ENCODE measurements at regions not wholly inside any gene's neighbourhood (a gene's known extent, or its start where the extent isn't known, plus 50 kb on each side); places are given as distances from the start of the nearest gene placed in this dataset.
A peak's percentile ranks its signal among the peaks of the same experiment; 100 is the strongest.

DNA sequence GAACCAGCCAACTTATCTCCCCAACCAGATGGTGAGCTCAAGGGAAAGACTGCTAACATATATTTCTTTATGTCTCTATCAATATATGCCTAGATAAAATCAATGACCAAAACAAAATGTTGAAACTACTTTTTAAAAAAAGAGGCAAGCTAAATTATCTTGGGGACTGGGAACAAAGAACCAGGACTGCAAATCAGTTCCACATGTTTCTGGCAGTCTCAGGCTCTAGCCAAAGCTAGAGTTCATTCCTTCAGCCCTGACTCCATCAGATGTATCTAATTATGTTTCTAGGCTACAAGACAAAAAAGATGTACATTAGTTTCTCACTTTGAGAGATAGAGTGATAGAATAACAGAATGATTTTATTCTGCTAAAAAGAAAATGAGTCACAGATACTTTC lies 1290.3 kb upstream of the SORCS1 start:
- DNase-seq, result no peak

DNA sequence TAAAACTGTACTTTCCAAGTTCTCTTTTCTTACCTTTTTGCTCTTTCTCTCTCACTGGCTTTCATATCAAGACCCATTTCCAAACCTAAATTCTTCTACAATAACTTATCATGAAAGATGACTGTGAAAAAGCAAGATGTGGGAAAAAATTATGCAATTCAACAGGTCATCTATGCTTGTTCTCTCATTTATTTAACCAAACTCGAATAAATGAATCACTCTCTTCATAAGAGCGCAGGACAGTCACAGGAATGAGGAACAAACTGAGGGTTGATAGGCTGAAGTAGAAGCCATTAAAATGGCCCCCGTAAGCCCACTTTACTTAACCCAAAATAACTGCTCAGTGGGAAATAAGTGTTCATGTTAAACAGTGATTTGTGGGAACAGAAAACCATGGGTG lies 1289.7 kb upstream of the SORCS1 start:
- no peak for DNase-seq

GRCh38 chr10:108453166-108453565 lies 1288.7 kb upstream of the SORCS1 start:
- no peak for DNase-seq

- no peak for DNase-seq
Observed at GRCh38 chr10:108452533-108452932, 1288.0 kb upstream of the SORCS1 start.

DNA sequence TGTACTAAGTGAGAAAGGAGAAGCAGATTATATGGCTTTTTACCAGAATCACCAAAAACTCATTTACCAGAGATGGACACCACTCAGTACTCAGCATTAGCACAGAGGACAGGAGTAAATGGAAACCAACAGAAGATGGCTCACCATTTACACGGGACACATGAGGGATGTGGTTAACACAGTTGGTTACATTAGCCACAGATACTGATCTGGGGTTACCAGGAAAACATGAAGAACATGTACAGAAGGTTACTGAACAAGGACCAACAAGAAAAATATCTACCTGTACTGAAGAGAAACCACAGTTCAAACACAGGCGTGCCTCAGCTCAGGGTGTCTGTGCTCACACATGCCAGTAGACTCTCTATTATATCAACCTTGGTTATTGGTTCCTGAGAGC lies 1285.8 kb upstream of the SORCS1 start:
- DNase-seq, result no peak

GRCh38 chr10:108445746-108446145 lies 1281.2 kb upstream of the SORCS1 start:
- no peak for DNase-seq

DNA sequence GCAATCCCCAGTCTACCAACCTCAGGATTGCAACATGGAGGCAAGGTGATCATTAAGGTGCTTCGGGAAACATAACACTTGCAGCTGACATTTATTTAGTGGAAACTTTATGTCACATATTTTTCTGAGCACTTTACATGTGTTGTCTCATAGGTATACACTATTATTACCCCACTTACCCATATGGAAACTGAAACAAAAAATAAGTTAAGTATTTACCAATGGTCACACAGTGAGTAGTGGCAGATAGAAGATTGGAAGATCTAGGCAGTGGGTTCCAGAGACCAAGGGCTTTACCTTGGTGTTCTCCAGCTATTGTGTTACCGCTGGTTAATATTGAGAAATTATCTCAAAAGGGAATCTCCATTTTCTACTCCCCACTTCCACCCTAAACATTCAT lies 1279.1 kb upstream of the SORCS1 start:
- DNase-seq, result no peak

DNA sequence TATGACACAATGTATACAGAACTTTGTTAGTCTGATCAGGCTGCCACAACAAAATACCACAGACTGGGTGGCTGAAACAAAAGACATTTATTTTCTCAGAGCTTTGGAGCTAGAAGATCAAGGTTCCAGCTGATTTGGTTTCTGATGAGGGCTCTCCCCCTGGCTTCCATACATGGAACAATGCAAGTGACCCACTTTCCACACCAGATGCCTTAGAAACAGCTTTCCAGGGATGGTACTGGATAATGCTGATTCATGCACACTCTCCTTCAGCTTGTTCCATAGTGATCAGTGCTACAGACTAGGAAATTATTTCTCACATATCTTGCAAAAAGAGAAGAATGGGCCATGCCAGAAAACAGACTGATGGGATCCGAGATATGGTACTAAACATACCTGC lies 1274.9 kb upstream of the SORCS1 start:
- no peak for DNase-seq

- DNase-seq, result no peak
Observed at GRCh38 chr10:108436096-108436495, 1271.6 kb upstream of the SORCS1 start.

DNA sequence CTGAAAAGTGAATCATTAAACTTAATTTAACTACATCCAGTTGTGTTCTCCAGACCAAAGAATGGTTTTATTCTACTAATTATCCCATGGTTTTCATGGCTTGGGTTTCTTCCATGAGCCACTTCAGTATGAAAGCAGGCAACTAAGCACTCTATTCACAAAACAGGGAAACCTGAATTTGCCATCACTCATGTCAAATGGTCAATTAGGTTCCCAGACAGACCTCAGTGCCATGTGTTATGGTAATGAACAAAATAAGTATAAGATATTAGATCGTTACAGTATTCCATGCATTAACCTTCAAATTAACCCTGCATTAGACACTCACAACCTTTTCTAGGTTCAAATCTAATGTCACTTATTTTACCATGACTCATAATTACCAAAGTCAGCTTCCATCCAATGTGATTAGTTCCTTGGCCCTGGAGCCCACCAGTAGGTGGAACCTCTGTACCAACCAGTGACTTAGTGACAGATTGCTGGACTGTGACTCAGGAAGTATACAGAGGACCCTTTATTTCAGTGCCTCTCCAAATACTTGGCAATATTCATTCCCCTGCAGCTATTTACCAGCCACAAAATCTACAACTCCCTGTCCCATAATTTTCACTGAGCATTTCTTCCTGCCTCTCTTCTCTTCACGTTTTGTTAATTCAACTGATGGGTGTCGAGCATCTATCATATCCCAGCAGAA lies 1270.2 kb upstream of the SORCS1 start:
- DNase-seq, result no peak

- no peak for DNase-seq
Observed at GRCh38 chr10:108427146-108427545, 1262.6 kb upstream of the SORCS1 start.

DNA sequence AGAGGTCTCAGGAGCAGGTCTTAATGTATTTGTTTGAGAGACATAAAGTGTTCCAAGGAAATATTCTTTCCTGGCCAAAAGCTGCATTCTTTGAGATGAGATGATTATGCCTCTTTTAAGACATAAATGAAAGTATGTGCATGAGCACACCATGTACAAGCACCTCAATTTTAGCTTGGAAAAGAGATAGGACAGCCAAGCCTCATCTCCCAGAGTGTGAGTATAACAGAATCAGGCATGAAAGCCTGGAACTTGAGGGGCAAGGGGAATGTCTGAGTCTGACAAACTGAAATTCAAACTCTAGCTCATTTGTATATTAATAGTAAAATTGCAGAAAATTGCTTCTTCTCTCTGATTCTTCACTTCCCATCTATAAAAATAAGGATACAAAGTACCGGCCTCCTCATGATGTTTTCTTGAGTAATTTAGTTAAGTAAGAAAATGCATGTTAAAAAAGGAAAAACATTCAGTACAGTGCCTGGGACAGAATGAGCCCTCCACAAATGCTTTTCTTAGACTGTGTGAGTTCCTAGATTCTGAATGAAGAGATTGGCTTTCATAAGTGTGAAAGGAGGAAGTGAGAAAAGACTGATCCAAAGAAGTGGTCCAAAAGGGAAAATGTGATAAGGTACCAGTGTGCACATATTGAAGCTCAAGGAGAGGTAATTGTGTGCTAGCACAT lies 1260.9 kb upstream of the SORCS1 start:
- peak; percentile 57 for DNase-seq

DNA sequence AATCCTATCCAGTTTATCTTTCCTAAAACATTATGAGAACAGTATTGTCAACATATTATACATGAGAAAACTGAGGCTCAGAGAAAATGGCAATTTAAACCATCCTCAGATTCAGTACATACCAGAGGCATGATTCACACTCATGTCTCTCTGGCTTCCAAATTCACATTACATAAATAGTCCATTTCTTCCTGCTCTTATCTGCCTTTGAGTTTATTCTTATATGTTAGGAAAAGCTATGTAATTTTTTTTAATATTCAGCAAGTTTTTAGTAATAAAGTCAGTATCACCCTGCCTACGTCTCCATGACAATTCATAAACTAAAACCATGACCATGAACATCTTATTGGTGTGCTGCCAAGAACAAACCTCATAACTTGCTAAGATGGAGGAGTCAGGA lies 1260.2 kb upstream of the SORCS1 start:
- DNase-seq, result no peak

DNA sequence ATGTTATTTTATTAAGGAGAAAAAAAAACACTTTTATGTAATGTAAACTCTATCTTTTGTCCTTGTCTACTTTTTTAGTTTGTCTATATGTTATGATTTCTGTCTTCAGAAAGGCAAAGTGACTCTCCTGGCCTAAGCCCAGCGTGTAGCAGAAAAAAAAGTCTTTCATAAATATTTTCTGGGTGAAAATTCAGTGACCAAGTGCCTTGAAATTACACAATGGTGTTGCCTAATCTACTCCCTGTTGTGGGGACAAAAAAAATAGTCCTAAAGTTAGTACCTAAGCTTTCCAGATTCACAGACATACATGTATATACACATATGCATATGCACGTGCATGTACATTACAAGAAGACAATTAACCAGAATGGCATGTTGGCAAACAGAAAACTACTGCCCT lies 1257.8 kb upstream of the SORCS1 start:
- peak; percentile 40 for DNase-seq

DNA sequence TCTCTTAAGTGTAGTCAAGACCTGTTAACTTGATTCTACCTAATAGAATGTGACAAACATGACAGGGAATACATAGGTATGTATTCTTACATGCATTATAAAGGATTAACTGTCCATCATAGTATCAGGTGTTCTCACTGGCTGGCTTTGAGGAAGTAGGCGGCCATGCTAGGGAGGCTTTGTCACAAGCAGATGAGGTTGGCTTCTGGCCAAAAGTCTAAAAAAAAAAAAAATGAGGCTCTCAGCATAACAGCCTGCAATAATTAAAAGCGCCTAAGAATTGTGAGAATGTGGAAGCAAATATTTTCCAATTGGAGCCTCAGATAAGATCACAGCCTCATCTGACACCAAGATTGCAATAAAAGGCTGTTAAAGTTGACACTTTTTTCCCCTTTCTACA lies 1256.8 kb upstream of the SORCS1 start:
- peak; percentile 71 for DNase-seq

DNA sequence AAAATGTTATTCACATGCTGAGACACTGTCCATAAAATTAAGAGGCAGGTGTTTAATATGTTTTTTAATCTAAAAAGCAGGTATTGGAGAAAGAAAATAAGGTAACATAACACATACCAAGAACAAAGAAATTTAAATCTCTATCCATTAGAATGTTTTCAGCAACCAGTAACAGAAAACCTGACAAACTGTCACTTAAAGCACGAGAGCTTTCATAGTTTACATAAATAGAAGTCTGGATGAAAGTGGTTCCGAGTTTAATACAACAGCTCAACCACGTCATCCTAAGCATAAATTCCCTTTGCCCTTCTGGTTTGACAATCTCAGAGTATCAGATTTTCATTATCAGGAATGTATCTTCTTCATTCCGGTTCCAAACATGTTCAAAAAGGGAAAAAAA lies 1249.4 kb upstream of the SORCS1 start:
- no peak for DNase-seq

- peak; percentile 36 for DNase-seq
Observed at GRCh38 chr10:108412323-108412722, 1247.8 kb upstream of the SORCS1 start.

DNA sequence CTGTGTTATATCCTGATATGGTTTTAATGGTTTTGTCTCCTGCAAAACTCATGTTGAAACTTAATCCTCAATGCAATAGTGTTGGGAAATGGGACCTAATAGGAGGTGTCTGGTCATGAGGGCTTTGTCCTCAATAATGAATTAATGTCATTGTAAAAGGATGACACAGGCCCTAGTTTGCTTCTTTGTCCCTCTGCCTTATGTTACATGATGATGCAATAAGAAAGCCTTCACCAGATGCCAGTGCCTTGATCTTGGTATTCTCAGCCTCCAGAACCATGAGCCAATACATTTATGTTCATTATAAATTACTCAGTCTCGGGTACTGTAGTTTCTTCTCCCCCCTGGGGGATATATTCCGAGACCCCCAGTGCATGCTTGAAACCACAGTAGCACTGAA lies 1247.4 kb upstream of the SORCS1 start:
- peak; percentile 55 for DNase-seq

GRCh38 chr10:108411206-108411605 lies 1246.7 kb upstream of the SORCS1 start:
- DNase-seq, result peak; percentile 85

DNA sequence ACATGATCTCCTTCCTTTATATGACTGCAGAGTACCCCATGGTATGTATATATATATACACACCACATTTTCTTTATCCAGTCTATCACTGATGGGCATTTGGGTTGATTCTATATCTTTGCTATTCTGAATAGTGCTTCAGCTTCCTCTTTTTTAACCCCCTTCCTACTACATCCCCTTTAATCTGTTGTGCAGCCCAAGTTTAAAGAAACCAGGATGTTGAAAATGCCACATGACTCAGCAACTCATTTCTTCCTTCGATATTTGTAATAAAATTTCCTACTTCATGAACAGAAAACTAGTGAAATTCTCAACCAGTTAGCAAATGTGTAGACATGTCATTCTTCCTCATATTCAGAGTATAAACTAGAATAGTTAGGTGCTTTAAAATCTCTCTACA lies 1245.7 kb upstream of the SORCS1 start:
- peak; percentile 88 for DNase-seq

- no peak for DNase-seq
Observed at GRCh38 chr10:108409306-108409705, 1244.8 kb upstream of the SORCS1 start.

DNA sequence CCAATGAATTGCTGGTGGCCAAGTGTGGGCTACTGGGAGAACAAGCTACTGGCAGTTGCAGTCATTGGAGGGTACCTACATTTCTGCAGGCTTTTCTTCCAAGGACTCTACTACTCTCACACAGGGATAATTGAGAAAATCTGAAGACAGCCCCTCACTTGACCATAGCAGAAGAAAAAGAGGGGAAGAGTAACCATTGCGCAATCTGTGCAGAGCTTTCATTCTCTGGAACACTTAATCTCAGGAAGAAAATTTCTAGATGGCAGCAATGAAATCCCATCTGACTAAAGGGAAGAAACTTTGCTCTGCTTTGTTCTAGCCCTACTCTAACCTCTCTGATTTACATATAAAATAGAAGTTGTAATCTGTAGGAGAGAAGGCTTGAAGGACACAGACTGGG lies 1239.6 kb upstream of the SORCS1 start:
- no peak for DNase-seq

GRCh38 chr10:108399465-108399864 lies 1235.0 kb upstream of the SORCS1 start:
- no peak for DNase-seq

GRCh38 chr10:108393089-108393488 lies 1228.6 kb upstream of the SORCS1 start:
- no peak for DNase-seq

GRCh38 chr10:108392286-108392685 lies 1227.8 kb upstream of the SORCS1 start:
- no peak for DNase-seq

Measured in MV-4-11 (cell line).